ENCODE measurements at regions not wholly inside any gene's neighbourhood (a gene's known extent, or its start where the extent isn't known, plus 50 kb on each side); places are given as distances from the start of the nearest gene placed in this dataset.

- no peak for DNase-seq
- no peak overlapping the region for H3K27ac ChIP-seq
- peaks cover 0 to 4% (median 0%) of the 10 kb centered on the region in 4 donors for H3K9me3 ChIP-seq
- no peak overlapping the region for H3K4me3 ChIP-seq
- H3K36me3 ChIP-seq: no peaks in the 10 kb centered on the region
- H3K4me1 ChIP-seq: no peaks in the 10 kb centered on the region
- TF ChIP-seq POLR2AphosphoS5 (IDR thresholded peaks at IDR 0.05): no peak
- WGBS, 2 donors: 90 to 94% methylated on average over 8 of the region's 8 CpGs
- intact Hi-C loops (cut with DNase I): no loop called here
- H3K27me3 ChIP-seq: no peaks in the 10 kb centered on the region
Observed at GRCh38 chr4:132958457-132959263, 190.4 kb upstream of the PCDH10 start.

- intact Hi-C loops (cut with DNase I): no loop called here
Observed at GRCh38 chr4:132981611-132982010, 167.5 kb upstream of the PCDH10 start.

GRCh38 chr4:132982151-132982550 is 166.9 kb upstream of the PCDH10 start:
- H3K9me3 ChIP-seq: peaks cover 0 to 2% (median 0%) of the 10 kb centered on the region in 4 donors
- H3K4me1 ChIP-seq: no peaks in the 10 kb centered on the region
- H3K27ac ChIP-seq: no peak overlapping the region
- no peak for DNase-seq
- H3K27me3 ChIP-seq: no peaks in the 10 kb centered on the region
- no peaks in the 10 kb centered on the region for H3K36me3 ChIP-seq
- H3K4me3 ChIP-seq: no peak overlapping the region
- intact Hi-C loops (cut with DNase I): no loop called here
- TF ChIP-seq POLR2AphosphoS5 (IDR thresholded peaks at IDR 0.05): no peak
- TF ChIP-seq POLR2A (IDR thresholded peaks at IDR 0.05): no peak
- no peak for TF ChIP-seq EP300 (IDR thresholded peaks at IDR 0.05)
- no peak for TF ChIP-seq CTCF (IDR thresholded peaks at IDR 0.05)

More at GRCh38 chr4:132981611-132982010, 167.5 kb upstream of the PCDH10 start:
- H3K4me1 ChIP-seq: no peaks in the 10 kb centered on the region
- H3K4me3 ChIP-seq: no peak overlapping the region
- H3K27ac ChIP-seq: no peak overlapping the region
- TF ChIP-seq POLR2AphosphoS5 (IDR thresholded peaks at IDR 0.05): no peak
- TF ChIP-seq EP300 (IDR thresholded peaks at IDR 0.05): no peak
- TF ChIP-seq POLR2A (IDR thresholded peaks at IDR 0.05): no peak
- TF ChIP-seq CTCF (IDR thresholded peaks at IDR 0.05): no peak
- H3K36me3 ChIP-seq: no peaks in the 10 kb centered on the region
- H3K27me3 ChIP-seq: no peaks in the 10 kb centered on the region
- whole genome bisulfite sequencing, 2 donors: 88 to 90% methylated on average over 1 of the region's 1 CpG
- DNase-seq: no peak
- H3K9me3 ChIP-seq: peaks cover 0 to 2% (median 0%) of the 10 kb centered on the region in 4 donors

- intact Hi-C loops (cut with DNase I): no loop called here
- no peak for TF ChIP-seq CTCF (IDR thresholded peaks at IDR 0.05)
- no peak for TF ChIP-seq EP300 (IDR thresholded peaks at IDR 0.05)
- no peak for TF ChIP-seq POLR2A (IDR thresholded peaks at IDR 0.05)
- no peak for TF ChIP-seq POLR2AphosphoS5 (IDR thresholded peaks at IDR 0.05)
- H3K4me3 ChIP-seq: no peak overlapping the region
- H3K4me1 ChIP-seq: no peaks in the 10 kb centered on the region
- H3K36me3 ChIP-seq: no peaks in the 10 kb centered on the region
- no peaks in the 10 kb centered on the region for H3K27me3 ChIP-seq
- no peak for DNase-seq
- no peak overlapping the region for H3K27ac ChIP-seq
- H3K9me3 ChIP-seq: no peaks in the 10 kb centered on the region
Observed at GRCh38 chr4:132991111-132991510, 158.0 kb upstream of the PCDH10 start.

- WGBS, 2 donors: 49 to 60% methylated on average over 2 of the region's 2 CpGs
- H3K27ac ChIP-seq: no peak overlapping the region
- no peak for TF ChIP-seq POLR2AphosphoS5 (IDR thresholded peaks at IDR 0.05)
- no peak for TF ChIP-seq EP300 (IDR thresholded peaks at IDR 0.05)
- no peak for TF ChIP-seq POLR2A (IDR thresholded peaks at IDR 0.05)
- TF ChIP-seq CTCF (IDR thresholded peaks at IDR 0.05): no peak
- no peak for DNase-seq
- H3K36me3 ChIP-seq: no peaks in the 10 kb centered on the region
- no peak overlapping the region for H3K4me3 ChIP-seq
- H3K9me3 ChIP-seq: no peaks in the 10 kb centered on the region
- H3K27me3 ChIP-seq: no peaks in the 10 kb centered on the region
- intact Hi-C loops (cut with DNase I): no loop called here
- H3K4me1 ChIP-seq: no peaks in the 10 kb centered on the region
Observed at GRCh38 chr4:132992686-132993085, 156.4 kb upstream of the PCDH10 start.

Data from sigmoid colon (tissue), 6 donors.